Peyer's patch (tissue), 4 donors: ENCODE measurements at regions not wholly inside any gene's neighbourhood (a gene's known extent, or its start where the extent isn't known, plus 50 kb on each side); places are given as distances from the start of the nearest gene placed in this dataset.

Experiments
- DNase-seq, 3 donors: peaks; one replicate each; pipeline ENCODE4 v3.0.0-alpha.2; 2017 to 2019
- H3K27ac ChIP-seq, 4 donors: fragments of 200-600 bp; sonication (generic); one replicate each; pipeline ENCODE4 v1.5.1; 2016 to 2019
- H3K27me3 ChIP-seq, 2 donors: fragments of 200-600 bp; sonication (generic); one replicate each; pipeline ENCODE4 v1.5.1; 2019
- H3K36me3 ChIP-seq, 3 donors: fragments of 200-600 bp; sonication (generic); one replicate each; pipeline ENCODE4 v1.5.1; 2016 to 2019
- H3K4me1 ChIP-seq, 4 donors: fragments of 200-600 bp; sonication (generic); one replicate each; pipeline ENCODE4 v1.5.1; 2016 to 2019
- H3K4me3 ChIP-seq, 4 donors: fragments of 200-600 bp; sonication (generic); 1 replicate in 3 of 4; 2 replicates in 1 of 4; pipeline ENCODE4 v1.5.1; 2016 to 2019; ENCODE audit warnings: mild to moderate bottlenecking in 1 of 4
- H3K9me3 ChIP-seq, 4 donors: fragments of 200-600 bp; sonication (generic); one replicate each; pipeline ENCODE4 v1.5.1; 2016 to 2019; ENCODE audit warnings: mild to moderate bottlenecking in 1 of 4
- POLR2A ChIP-seq, 2 donors: fragments of 450-650 bp; IDR thresholded peaks; one replicate each; pipeline ENCODE4 v1.5.1; 2017; ENCODE audit warnings: antibody characterized with exemption in 2 of 2, mild to moderate bottlenecking in 2 of 2, moderate library complexity in 2 of 2
- TF ChIP-seq, protein P1 (sequence below), 6 experiments: fragments of 450-650 bp in 4 of 6; fragments of 200-600 bp in 2 of 6; sonication (generic) in 1 of 6; IDR thresholded peaks; one replicate each; pipeline ENCODE4 v1.5.1; 2017 to 2019; ENCODE audit warnings: antibody characterized with exemption in 6 of 6, mild to moderate bottlenecking in 3 of 6, moderate library complexity in 1 of 6

GRCh38 chr5:8457187-8458037 is 588.5 kb downstream of the MTRR start:
- H3K4me3 ChIP-seq, result peak overlapping the region; percentile 59 to 94 (median 68)
- H3K27ac ChIP-seq, result peak overlapping the region; percentile 50 to 85 (median 66)
- TF ChIP-seq, protein P1, sequence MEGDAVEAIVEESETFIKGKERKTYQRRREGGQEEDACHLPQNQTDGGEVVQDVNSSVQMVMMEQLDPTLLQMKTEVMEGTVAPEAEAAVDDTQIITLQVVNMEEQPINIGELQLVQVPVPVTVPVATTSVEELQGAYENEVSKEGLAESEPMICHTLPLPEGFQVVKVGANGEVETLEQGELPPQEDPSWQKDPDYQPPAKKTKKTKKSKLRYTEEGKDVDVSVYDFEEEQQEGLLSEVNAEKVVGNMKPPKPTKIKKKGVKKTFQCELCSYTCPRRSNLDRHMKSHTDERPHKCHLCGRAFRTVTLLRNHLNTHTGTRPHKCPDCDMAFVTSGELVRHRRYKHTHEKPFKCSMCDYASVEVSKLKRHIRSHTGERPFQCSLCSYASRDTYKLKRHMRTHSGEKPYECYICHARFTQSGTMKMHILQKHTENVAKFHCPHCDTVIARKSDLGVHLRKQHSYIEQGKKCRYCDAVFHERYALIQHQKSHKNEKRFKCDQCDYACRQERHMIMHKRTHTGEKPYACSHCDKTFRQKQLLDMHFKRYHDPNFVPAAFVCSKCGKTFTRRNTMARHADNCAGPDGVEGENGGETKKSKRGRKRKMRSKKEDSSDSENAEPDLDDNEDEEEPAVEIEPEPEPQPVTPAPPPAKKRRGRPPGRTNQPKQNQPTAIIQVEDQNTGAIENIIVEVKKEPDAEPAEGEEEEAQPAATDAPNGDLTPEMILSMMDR (IDR thresholded peaks at IDR 0.05), result no peak
- peak in 1 of 2 donors; percentile 53 for TF ChIP-seq POLR2A (IDR thresholded peaks at IDR 0.05)
- no peaks in the 10 kb centered on the region for H3K36me3 ChIP-seq
- DNase-seq, result peak; percentile 75 to 93 (median 89)
- H3K4me1 ChIP-seq, result peaks cover 0 to 8% (median 0%) of the 10 kb centered on the region in 4 donors
- no peaks in the 10 kb centered on the region for H3K9me3 ChIP-seq
- no peaks in the 10 kb centered on the region for H3K27me3 ChIP-seq

GRCh38 chr5:8458038-8458383 is 589.1 kb downstream of the MTRR start:
- no peaks in the 10 kb centered on the region for H3K9me3 ChIP-seq
- DNase-seq, result no peak
- TF ChIP-seq POLR2A (IDR thresholded peaks at IDR 0.05), result no peak
- TF ChIP-seq, protein P1 (IDR thresholded peaks at IDR 0.05), result no peak

DNA sequence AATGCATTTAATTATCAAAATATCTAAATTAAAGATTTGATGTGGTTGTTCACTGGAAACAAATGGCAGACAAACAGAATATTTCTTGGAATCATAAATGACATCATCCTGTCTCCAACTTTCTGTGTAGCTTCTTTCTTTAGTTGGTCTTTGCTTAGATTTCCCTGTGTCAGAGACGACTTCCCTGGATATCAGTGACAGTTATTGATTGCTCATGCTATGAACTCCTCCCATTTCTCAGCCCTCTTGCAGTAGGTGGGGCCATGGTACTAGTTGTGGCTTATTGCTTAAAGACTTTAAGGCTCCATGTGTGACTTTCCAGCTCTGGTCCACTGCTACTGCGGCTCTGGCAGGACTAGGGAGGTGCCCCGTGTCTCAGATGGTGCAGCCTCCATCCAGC is 592.6 kb downstream of the MTRR start:
- TF ChIP-seq, protein P1 (IDR thresholded peaks at IDR 0.05), result no peak
- TF ChIP-seq POLR2A (IDR thresholded peaks at IDR 0.05), result no peak
- no peak overlapping the region for H3K4me3 ChIP-seq
- no peaks in the 10 kb centered on the region for H3K9me3 ChIP-seq
- no peak for DNase-seq
- H3K4me1 ChIP-seq, result peaks cover 0 to 8% (median 0%) of the 10 kb centered on the region in 4 donors
- H3K27ac ChIP-seq, result no peak overlapping the region
- H3K27me3 ChIP-seq, result no peaks in the 10 kb centered on the region
- no peaks in the 10 kb centered on the region for H3K36me3 ChIP-seq

More at GRCh38 chr5:8458038-8458383, 589.1 kb downstream of the MTRR start:
- Histone ChIP-seq H3K36me3 (no peaks in the 10 kb centered on the region), H3K27me3 (no peaks in the 10 kb centered on the region), H3K4me1 (peaks cover 0 to 8% (median 0%) of the 10 kb centered on the region in 4 donors), H3K4me3 (peak overlapping the region; percentile 59 to 94 (median 68)), H3K27ac (peak overlapping the region; percentile 50 to 85 (median 66))

GRCh38 chr5:8462565-8462964 is 593.6 kb downstream of the MTRR start:
- Histone ChIP-seq H3K4me3 (no peak overlapping the region), H3K4me1 (peaks cover 0 to 8% (median 0%) of the 10 kb centered on the region in 4 donors), H3K27ac (no peak overlapping the region), H3K27me3 (no peaks in the 10 kb centered on the region), H3K36me3 (no peaks in the 10 kb centered on the region), H3K9me3 (no peaks in the 10 kb centered on the region)
- DNase-seq, result no peak
- no peak for TF ChIP-seq POLR2A (IDR thresholded peaks at IDR 0.05)
- TF ChIP-seq, protein P1 (IDR thresholded peaks at IDR 0.05), result no peak

DNA sequence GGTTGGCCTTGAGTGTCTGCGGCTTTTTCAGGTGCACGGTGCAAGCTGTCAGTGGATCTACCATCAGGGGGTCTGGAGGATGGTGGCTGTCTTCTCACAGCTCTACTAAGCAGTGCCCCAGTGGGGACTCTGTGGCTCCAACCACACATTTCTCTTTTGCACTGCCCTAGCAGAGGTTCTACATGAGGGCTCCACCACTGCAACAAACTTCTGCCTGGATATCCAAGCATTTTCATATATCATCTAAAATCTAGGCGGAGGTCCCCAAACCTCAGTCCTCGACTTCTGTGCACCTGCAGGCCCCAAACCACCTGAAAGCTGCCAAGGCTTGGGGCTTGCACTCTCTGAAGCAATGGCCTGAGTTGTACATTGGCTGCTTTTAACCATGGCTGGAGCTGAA is 601.5 kb downstream of the MTRR start:
- H3K9me3 ChIP-seq, result peaks cover 0 to 9% (median 3%) of the 10 kb centered on the region in 4 donors
- H3K27ac ChIP-seq, result no peak overlapping the region
- DNase-seq, result no peak
- no peak for TF ChIP-seq POLR2A (IDR thresholded peaks at IDR 0.05)
- TF ChIP-seq, protein P1 (IDR thresholded peaks at IDR 0.05), result no peak
- H3K36me3 ChIP-seq, result no peaks in the 10 kb centered on the region
- H3K27me3 ChIP-seq, result no peaks in the 10 kb centered on the region
- no peak overlapping the region for H3K4me3 ChIP-seq
- H3K4me1 ChIP-seq, result peaks cover 0 to 5% (median 0%) of the 10 kb centered on the region in 4 donors
